Caco-2 (cell line): ENCODE measurements at regions not wholly inside any gene's neighbourhood (a gene's known extent, or its start where the extent isn't known, plus 50 kb on each side); places are given as distances from the start of the nearest gene placed in this dataset.

ENCODE experiments used
- BruUV-seq: library from RNA; stranded (reverse); fragments of 400-500 nt; replicated peaks from 2 replicates; lab custom pipeline; 2021; lab: Mats Ljungman, UMichigan
- CTCF ChIA-PET: fragments of 300-600 bp; sonication (Branson Sonifier 250); formaldehyde crosslinking; loops from one replicate; lab custom pipeline; 2022; ENCODE audit warnings: antibody characterized with exemption; lab: Charles Lee
- POLR2A ChIA-PET: fragments of 300-600 bp; sonication (Branson Sonifier 250); formaldehyde crosslinking; loops from one replicate; lab custom pipeline; 2022; ENCODE audit warnings: antibody characterized with exemption; lab: Charles Lee
- DNase-seq, 2 experiments: peaks; one replicate each; pipeline versions ENCODE4 v3.0.0 to v3.0.0-alpha.2; 2020 to 2022
- H3K27me3 ChIP-seq: replicated peaks from 2 replicates; pipeline ENCODE4 v1.6.0; 2011; ENCODE audit warnings: low read length; ENCODE audit not compliant: control insufficient read depth, insufficient read depth
- H3K36me3 ChIP-seq: 2 replicates; pipeline ENCODE4 v1.5.1; 2011; ENCODE audit warnings: low read length; ENCODE audit not compliant: control insufficient read depth, insufficient read depth
- H3K4me1 ChIP-seq: fragments of 250-450 bp; sonication (Bioruptor Pico); 2 replicates; pipeline ENCODE4 v1.5.1; 2020; ENCODE audit warnings: mild to moderate bottlenecking
- H3K4me3 ChIP-seq: 2 replicates; pipeline ENCODE4 v1.5.1; 2011; ENCODE audit warnings: low read depth, mild to moderate bottlenecking, control low read depth, low read length
- H3K9me3 ChIP-seq: fragments of 250-450 bp; sonication (Bioruptor Pico); 2 replicates; pipeline ENCODE4 v1.5.1; 2020; ENCODE audit warnings: mild to moderate bottlenecking, moderate library complexity
- H3K27ac Mint-ChIP-seq: one replicate; pipeline ENCODE4 v1.8.0; 2022; ENCODE audit warnings: mixed read lengths; ENCODE audit not compliant: unreplicated experiment
- H3K27me3 Mint-ChIP-seq: one replicate; pipeline ENCODE4 v1.8.0; 2022; ENCODE audit warnings: mixed read lengths; ENCODE audit not compliant: insufficient read depth, unreplicated experiment
- H3K36me3 Mint-ChIP-seq: one replicate; pipeline ENCODE4 v1.8.0; 2022; ENCODE audit warnings: mild to moderate bottlenecking, mixed read lengths; ENCODE audit not compliant: insufficient read depth, unreplicated experiment
- H3K4me1 Mint-ChIP-seq: one replicate; pipeline ENCODE4 v1.8.0; 2022; ENCODE audit warnings: low read depth, mixed read lengths; ENCODE audit not compliant: unreplicated experiment
- H3K4me3 Mint-ChIP-seq: one replicate; pipeline ENCODE4 v1.8.0; 2022; ENCODE audit warnings: mild to moderate bottlenecking, moderate library complexity, mixed read lengths; ENCODE audit not compliant: unreplicated experiment
- H3K9me3 Mint-ChIP-seq: one replicate; pipeline ENCODE4 v1.8.0; 2022; ENCODE audit warnings: mixed read lengths; ENCODE audit not compliant: unreplicated experiment
- CTCF ChIP-seq, 2 experiments: fragments of 200-600 bp in 1 of 2; IDR thresholded peaks; 1 replicate in 1 of 2; 2 replicates in 1 of 2; pipeline versions ENCODE4 v1.5.1 to v1.8.0; 2011 to 2022; ENCODE audit warnings: antibody characterized with exemption in 1 of 2, control low read depth in 1 of 2, inconsistent platforms in 1 of 2, low read depth in 1 of 2, low read length in 1 of 2, mild to moderate bottlenecking in 1 of 2, moderate library complexity in 1 of 2; ENCODE audit not compliant: insufficient read depth in 1 of 2, severe bottlenecking in 1 of 2, unreplicated experiment in 1 of 2
- intact Hi-C: fragments of 100-400 bp; cut with micrococcal nuclease; formaldehyde crosslinking; loops from one replicate; pipeline ENCODE4 v1.10.0; 2022; ENCODE audit not compliant: unreplicated experiment

DNA sequence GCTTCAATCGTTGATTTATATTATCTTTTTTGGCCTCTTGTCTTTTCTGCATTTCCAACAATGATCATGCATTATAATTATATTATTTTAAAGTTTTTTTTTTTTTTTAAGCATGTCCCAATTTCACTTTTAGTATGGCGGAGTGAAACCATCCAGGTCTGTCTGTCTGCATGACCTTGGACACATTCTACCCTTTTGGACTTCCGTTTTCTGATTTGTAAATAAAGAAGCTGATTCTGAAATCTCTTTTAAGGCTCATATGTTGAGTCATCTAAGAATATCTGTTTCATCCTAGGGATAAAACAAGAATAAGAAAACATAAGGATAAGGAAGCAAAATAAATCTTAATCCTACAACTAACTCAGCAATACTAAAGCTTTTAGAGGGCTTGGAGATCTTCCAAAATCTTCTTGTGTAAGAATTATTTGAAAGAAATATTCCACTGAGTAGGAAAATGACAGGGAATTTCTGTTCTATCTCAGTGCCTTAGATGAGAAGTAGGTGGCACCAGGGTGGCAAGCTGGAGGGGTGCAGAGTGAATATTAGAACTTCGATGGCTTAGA is 195.7 kb upstream of the TOX3 start:
- H3K9me3 ChIP-seq, result no peaks in the 10 kb centered on the region
- no peaks in the 10 kb centered on the region for H3K36me3 ChIP-seq
- H3K4me3 ChIP-seq, result no peak overlapping the region
- CTCF ChIA-PET, result no interaction called here
- Mint-ChIP-seq H3K36me3 (no peaks in the 10 kb centered on the region), H3K4me1 (no peaks in the 10 kb centered on the region), H3K4me3 (no peak overlapping the region), H3K27me3 (peaks cover 8% of the 10 kb centered on the region), H3K27ac (no peak overlapping the region), H3K9me3 (peaks cover 11% of the 10 kb centered on the region)
- POLR2A ChIA-PET, result no interaction called here
- no peak for TF ChIP-seq CTCF (IDR thresholded peaks at IDR 0.05; ENCODE audit: insufficient read depth in 1 of 2, low read depth in 1 of 2, low read length in 1 of 2, severe bottlenecking in 1 of 2, unreplicated experiment in 1 of 2)
- no peaks in the 10 kb centered on the region for H3K4me1 ChIP-seq
- no peaks in the 10 kb centered on the region for H3K27me3 ChIP-seq
- intact Hi-C loops, result no loop called here
- no TSS peak for BruUV-seq
- no peak for DNase-seq

DNA sequence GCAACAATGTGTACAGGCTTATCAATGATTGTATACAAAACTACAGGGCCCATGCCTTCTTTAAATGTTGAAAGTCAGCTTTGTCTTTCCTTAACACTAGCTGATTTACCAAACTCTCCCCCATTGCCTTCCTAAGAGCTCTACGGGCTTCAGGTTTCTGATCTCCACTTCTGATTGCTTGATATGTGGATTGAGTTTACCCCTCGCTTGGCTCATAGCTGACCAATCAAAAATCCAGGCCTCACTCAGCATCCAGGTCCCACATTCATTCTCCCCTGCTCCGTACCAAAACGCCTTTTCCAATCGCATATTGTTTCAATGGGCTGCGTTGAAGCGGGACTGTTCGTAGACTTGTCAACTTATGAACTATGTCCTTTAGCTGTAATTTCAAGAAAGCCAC is 195.1 kb upstream of the TOX3 start:
- no peak for TF ChIP-seq CTCF (IDR thresholded peaks at IDR 0.05; ENCODE audit: insufficient read depth in 1 of 2, low read depth in 1 of 2, low read length in 1 of 2, severe bottlenecking in 1 of 2, unreplicated experiment in 1 of 2)
- H3K36me3 Mint-ChIP-seq, result no peaks in the 10 kb centered on the region
- Histone ChIP-seq H3K4me3 (no peak overlapping the region), H3K36me3 (no peaks in the 10 kb centered on the region), H3K27me3 (no peaks in the 10 kb centered on the region), H3K4me1 (no peaks in the 10 kb centered on the region), H3K9me3 (no peaks in the 10 kb centered on the region)
- intact Hi-C loops, result no loop called here
- no peak overlapping the region for H3K4me3 Mint-ChIP-seq
- ChIA-PET CTCF (no interaction called here), POLR2A (no interaction called here)
- H3K27ac Mint-ChIP-seq, result no peak overlapping the region
- no peak for DNase-seq
- BruUV-seq, result no TSS peak
- peaks cover 8% of the 10 kb centered on the region for H3K27me3 Mint-ChIP-seq
- H3K9me3 Mint-ChIP-seq, result peaks cover 11% of the 10 kb centered on the region
- no peaks in the 10 kb centered on the region for H3K4me1 Mint-ChIP-seq

DNA sequence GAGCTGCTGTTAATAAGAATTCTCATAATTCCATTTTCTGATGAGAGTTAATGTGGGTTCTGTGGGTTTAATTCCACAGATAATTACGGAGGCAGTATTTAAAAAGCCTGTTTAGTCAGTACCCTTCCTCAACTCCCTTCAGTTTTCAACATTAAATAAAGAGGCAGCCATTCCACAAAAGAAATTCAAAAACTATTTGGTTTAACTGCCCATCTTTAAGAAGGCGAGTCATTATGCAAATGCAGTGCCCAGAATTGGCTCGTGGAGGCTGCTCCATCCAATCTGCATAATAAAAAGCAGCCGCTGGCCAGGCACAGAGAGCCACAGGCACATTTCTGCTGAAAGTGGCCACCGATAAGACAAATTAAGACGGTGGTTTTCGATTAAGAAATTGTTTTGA is 194.4 kb upstream of the TOX3 start:
- no peak overlapping the region for H3K27ac Mint-ChIP-seq
- H3K4me3 Mint-ChIP-seq, result no peak overlapping the region
- H3K27me3 Mint-ChIP-seq, result peaks cover 5% of the 10 kb centered on the region
- no peaks in the 10 kb centered on the region for H3K27me3 ChIP-seq
- CTCF ChIA-PET, result no interaction called here
- TF ChIP-seq CTCF (IDR thresholded peaks at IDR 0.05; ENCODE audit: insufficient read depth in 1 of 2, low read depth in 1 of 2, low read length in 1 of 2, severe bottlenecking in 1 of 2, unreplicated experiment in 1 of 2), result no peak
- H3K36me3 Mint-ChIP-seq, result no peaks in the 10 kb centered on the region
- no TSS peak for BruUV-seq
- no peaks in the 10 kb centered on the region for H3K4me1 Mint-ChIP-seq
- H3K9me3 ChIP-seq, result no peaks in the 10 kb centered on the region
- no peaks in the 10 kb centered on the region for H3K36me3 ChIP-seq
- peaks cover 11% of the 10 kb centered on the region for H3K9me3 Mint-ChIP-seq
- no peak for DNase-seq
- intact Hi-C loops, result no loop called here
- H3K4me1 ChIP-seq, result no peaks in the 10 kb centered on the region
- no peak overlapping the region for H3K4me3 ChIP-seq
- POLR2A ChIA-PET, result no interaction called here
